ENCODE measurements at regions not wholly inside any gene's neighbourhood (a gene's known extent, or its start where the extent isn't known, plus 50 kb on each side); places are given as distances from the start of the nearest gene placed in this dataset.

DNA sequence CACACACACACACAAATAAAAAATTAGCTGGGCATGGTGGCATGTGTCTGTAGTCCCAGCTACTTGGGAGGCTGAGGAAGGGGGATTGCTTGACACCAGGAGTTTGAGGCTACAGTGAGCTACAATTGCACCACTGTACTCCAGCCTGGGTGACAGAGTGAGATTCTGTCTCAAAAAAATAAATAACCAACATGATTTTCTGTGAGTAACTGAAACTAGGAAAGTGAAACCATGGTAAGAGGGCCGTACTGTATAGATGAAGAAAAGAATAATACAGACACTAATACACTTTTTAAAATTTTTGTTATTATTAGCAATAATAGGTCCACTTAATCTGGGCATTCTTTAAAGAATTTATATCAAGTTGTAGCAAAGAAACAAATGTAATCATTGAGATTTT, 170.9 kb downstream of the HGF start:
- TF ChIP-seq, protein P1, sequence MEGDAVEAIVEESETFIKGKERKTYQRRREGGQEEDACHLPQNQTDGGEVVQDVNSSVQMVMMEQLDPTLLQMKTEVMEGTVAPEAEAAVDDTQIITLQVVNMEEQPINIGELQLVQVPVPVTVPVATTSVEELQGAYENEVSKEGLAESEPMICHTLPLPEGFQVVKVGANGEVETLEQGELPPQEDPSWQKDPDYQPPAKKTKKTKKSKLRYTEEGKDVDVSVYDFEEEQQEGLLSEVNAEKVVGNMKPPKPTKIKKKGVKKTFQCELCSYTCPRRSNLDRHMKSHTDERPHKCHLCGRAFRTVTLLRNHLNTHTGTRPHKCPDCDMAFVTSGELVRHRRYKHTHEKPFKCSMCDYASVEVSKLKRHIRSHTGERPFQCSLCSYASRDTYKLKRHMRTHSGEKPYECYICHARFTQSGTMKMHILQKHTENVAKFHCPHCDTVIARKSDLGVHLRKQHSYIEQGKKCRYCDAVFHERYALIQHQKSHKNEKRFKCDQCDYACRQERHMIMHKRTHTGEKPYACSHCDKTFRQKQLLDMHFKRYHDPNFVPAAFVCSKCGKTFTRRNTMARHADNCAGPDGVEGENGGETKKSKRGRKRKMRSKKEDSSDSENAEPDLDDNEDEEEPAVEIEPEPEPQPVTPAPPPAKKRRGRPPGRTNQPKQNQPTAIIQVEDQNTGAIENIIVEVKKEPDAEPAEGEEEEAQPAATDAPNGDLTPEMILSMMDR (conservative IDR thresholded peaks at IDR 0.05), result no peak
- H3K27me3 Mint-ChIP-seq, result no peaks in the 10 kb centered on the region
- no peaks in the 10 kb centered on the region for H3K4me1 Mint-ChIP-seq (ENCODE audit: unreplicated experiment)
- no peak for DNase-seq (ENCODE audit: extremely low spot score, unreplicated experiment)
- H3K36me3 Mint-ChIP-seq, result no peaks in the 10 kb centered on the region
- no peak overlapping the region for H3K4me3 Mint-ChIP-seq
- H3K9me3 Mint-ChIP-seq, result no peaks in the 10 kb centered on the region
- no peak overlapping the region for H3K27ac Mint-ChIP-seq

DNA sequence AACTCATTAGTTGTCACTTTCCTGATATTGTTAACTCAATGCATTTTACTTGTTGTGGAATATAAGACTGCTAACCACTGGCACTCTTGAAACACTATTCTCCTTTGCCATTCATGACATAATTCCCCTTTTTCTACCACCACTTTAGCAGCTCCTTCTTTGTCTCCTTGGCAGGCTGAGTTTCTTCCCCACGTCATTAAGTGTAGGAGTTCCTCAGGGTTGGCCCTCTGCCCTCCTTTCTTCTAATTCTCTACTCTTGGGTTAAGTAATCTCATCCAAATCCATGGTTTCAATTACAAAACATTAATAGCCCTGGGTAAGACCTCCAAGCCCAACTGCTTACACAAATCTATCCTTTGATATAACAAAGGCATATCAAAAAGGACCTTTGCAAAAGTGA, 175.1 kb downstream of the HGF start:
- Mint-ChIP-seq H3K9me3 (no peaks in the 10 kb centered on the region), H3K27ac (no peak overlapping the region), H3K4me3 (no peak overlapping the region), H3K4me1 (ENCODE audit: unreplicated experiment) (no peaks in the 10 kb centered on the region), H3K27me3 (no peaks in the 10 kb centered on the region), H3K36me3 (no peaks in the 10 kb centered on the region)
- TF ChIP-seq, protein P1 (conservative IDR thresholded peaks at IDR 0.05), result no peak
- no peak for DNase-seq (ENCODE audit: extremely low spot score, unreplicated experiment)

DNA sequence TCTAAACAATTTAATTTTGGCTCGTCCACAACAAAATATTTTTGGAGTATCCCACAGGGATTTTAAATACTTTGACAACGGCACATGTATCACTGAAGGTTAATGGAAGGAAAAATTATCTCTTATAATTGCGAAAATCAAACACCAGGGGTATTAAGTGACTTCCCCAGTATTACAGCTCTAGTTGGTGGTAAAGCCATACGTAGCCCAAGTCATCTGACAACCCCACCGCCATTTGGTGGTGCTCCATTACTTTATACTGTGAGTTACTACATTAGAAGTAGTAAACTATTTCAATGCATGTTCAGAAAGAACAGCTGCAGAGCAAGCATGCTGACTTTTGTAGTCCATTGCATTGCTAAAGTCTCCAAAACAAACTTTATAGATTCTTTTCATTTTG, 179.7 kb downstream of the HGF start:
- Mint-ChIP-seq H3K4me1 (ENCODE audit: unreplicated experiment) (no peaks in the 10 kb centered on the region), H3K4me3 (no peak overlapping the region), H3K36me3 (no peaks in the 10 kb centered on the region), H3K27me3 (no peaks in the 10 kb centered on the region), H3K9me3 (no peaks in the 10 kb centered on the region), H3K27ac (no peak overlapping the region)
- TF ChIP-seq, protein P1 (conservative IDR thresholded peaks at IDR 0.05), result no peak
- DNase-seq (ENCODE audit: extremely low spot score, unreplicated experiment), result no peak

DNA sequence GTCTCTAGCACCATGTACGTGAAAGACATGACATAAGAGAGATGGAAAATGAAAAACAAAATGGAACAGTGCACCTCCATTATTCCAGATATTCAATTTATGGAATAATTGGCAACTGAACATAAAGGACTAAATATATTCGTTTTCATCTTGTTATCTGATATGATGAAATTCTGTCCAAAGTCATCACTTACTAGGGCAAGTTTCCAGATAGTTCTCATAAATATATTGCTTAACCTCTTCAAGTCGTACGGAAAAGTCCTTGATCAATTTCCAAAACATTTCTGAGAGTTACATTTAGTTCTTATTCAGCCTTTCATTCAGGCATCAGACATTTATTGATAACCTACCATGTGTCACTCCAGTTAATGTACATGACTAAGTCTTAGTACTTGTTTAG, 185.2 kb downstream of the HGF start:
- H3K9me3 Mint-ChIP-seq, result no peaks in the 10 kb centered on the region

DNA sequence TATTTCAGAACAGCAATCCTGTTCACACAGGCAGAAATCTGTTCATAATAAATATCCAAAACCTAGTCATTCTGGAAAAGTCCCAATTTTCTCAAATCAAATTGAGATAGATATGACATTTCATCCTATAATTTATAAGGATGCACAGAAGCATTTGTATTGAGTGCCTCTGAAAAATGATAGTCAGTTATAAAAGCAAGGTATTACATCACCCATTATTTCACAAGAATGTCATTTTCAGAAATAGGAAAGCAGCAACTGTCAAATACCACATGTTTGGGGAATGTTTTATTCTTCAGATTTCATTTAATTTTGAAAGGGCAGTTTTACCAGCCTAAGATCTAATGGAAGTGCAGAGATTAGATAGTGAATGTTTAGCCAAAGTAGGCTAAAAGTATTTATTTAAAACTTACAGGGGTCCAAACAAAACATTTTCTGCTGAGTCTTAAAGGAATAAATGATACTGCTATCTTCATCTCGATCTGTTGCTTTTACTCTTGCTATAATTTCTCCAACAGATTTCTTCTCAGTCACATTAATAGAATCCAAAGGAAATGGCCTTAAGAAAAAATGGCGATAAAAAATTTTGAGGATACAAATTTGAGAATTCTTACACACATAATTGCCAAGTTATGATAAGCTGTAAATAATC, 185.8 kb downstream of the HGF start:
- Mint-ChIP-seq H3K36me3 (no peaks in the 10 kb centered on the region), H3K27ac (no peak overlapping the region), H3K4me1 (ENCODE audit: unreplicated experiment) (no peaks in the 10 kb centered on the region), H3K9me3 (no peaks in the 10 kb centered on the region), H3K4me3 (no peak overlapping the region), H3K27me3 (no peaks in the 10 kb centered on the region)
- no peak for DNase-seq (ENCODE audit: extremely low spot score, unreplicated experiment)
- TF ChIP-seq, protein P1 (conservative IDR thresholded peaks at IDR 0.05), result no peak

More for the DNA sequence above, 185.2 kb downstream of the HGF start:
- no peaks in the 10 kb centered on the region for H3K4me1 Mint-ChIP-seq (ENCODE audit: unreplicated experiment)
- no peak overlapping the region for H3K4me3 Mint-ChIP-seq
- TF ChIP-seq, protein P1 (conservative IDR thresholded peaks at IDR 0.05), result no peak
- no peaks in the 10 kb centered on the region for H3K27me3 Mint-ChIP-seq
- no peak for DNase-seq (ENCODE audit: extremely low spot score, unreplicated experiment)
- no peak overlapping the region for H3K27ac Mint-ChIP-seq
- H3K36me3 Mint-ChIP-seq, result no peaks in the 10 kb centered on the region

DNA sequence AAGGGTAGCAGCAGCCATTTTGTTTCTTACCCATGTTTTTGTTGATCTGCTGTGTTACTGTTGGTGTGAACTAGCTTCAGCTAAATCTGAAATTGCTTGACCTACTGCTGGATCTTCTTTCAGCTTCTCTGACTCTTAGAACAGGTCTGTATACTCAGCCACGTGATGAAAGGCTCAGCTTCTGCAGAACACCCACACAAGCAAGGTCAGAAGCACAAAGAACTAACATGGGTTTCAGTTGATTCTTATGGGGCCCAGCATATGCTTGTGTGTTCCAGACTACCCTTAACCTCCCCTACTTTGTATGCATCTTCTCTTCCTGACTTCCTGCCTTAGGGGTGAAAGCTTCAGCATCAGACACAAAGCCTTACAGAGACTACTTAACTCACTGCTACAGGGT, 186.8 kb downstream of the HGF start:
- no peak for DNase-seq (ENCODE audit: extremely low spot score, unreplicated experiment)
- Mint-ChIP-seq H3K27ac (no peak overlapping the region), H3K9me3 (no peaks in the 10 kb centered on the region), H3K36me3 (no peaks in the 10 kb centered on the region), H3K27me3 (no peaks in the 10 kb centered on the region), H3K4me3 (no peak overlapping the region), H3K4me1 (ENCODE audit: unreplicated experiment) (no peaks in the 10 kb centered on the region)
- TF ChIP-seq, protein P1 (conservative IDR thresholded peaks at IDR 0.05), result no peak

All from type B pancreatic cell (in vitro differentiated cells).